ENCODE measurements at regions not wholly inside any gene's neighbourhood (a gene's known extent, or its start where the extent isn't known, plus 50 kb on each side); places are given as distances from the start of the nearest gene placed in this dataset.
"Not testable (repeated sequence)": the region's sequence is repeated elsewhere in the genome, so short reads cannot be mapped to it uniquely, and the experiment has no call there.

GRCh38 chr15:39025321-39025720 lies 460.7 kb upstream of the RASGRP1 start:
- DNase-seq (ENCODE audit: low read depth in 2 of 2), result no peak

- DNase-seq (ENCODE audit: low read depth in 2 of 2), result no peak
These were observed 461.3 kb upstream of the RASGRP1 start for GRCh38 chr15:39025881-39026280.

DNA sequence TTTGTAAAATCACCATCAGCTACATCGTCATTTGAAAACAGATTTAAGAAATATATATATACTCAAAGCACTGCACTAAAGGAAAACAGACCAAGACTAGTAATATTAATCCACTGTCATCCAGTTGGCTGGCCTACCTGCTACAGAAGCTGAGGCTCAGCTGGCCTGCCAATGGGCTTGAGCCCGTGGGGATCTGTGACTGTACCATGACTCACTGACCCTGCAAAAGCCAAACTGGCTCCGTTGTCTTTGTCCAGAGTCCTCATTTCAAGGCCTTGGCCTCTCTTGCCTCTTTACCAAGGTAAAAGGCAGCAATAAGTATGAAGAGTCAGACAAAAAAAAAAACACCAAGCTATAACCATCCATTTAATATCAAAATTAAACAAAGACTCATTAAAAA lies 463.5 kb upstream of the RASGRP1 start:
- peak in 1 of 2 donors; percentile 17 for DNase-seq (ENCODE audit: low read depth in 2 of 2)

GRCh38 chr15:39029741-39030140 lies 465.1 kb upstream of the RASGRP1 start:
- no peak for DNase-seq (ENCODE audit: low read depth in 2 of 2)

DNA sequence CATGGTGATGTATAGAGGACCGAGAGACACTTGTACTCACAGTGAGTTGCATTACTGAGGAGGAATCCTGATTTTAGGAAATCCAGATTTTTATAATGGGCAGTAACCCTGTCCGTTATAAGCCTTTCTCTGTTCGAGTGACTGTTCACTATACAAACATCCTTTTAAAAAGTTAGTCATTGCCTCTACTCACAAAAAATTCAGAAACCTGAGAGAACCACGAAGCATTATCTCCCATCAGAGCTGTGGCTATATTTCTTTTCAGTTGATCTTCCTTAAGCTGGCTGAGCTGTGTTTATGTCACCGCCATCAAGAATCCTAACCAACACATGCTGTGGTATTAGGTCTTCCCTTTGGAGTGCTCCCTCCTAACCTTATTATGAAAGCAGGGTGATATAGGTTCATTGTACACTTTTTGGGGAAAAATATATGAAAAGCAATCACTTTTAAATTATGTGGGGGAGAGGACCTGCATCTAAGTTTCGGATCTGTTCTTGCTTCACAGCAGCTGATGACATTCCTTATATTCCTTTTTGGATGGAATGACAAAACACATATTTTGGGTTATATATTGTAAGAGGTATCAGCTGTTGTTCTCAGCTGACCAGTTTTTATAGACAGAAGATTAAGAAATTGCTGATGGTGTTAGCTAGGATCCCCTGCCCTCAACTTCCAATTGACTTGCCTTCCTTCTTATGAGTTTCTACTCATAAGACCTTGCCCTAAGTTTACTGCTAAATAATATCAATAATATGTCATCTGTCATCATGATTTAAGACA lies 465.9 kb upstream of the RASGRP1 start:
- no peak for DNase-seq (ENCODE audit: low read depth in 2 of 2)

DNA sequence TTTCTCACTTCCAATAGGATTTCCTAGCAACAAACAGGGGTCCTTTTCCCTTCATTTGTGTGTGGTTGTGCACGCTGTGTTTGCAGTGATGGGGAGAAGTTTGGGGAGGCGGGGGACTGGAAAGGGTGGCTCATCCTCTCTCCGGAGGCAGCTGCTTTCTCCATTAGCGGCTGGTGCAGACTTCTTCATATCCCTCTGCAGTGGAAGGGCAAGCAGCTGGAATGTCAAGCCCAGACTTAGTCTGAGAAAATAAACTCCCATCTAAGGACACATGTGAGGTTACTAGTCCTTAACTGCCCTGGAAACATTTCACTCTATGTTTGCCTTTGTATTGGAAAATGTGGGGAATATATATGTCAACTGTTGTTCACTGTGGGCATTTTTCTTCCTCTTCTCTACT lies 467.0 kb upstream of the RASGRP1 start:
- DNase-seq (ENCODE audit: low read depth in 2 of 2), result no peak

- DNase-seq (ENCODE audit: low read depth in 2 of 2), result no peak
These were observed 470.2 kb upstream of the RASGRP1 start for GRCh38 chr15:39034816-39035215.

DNA sequence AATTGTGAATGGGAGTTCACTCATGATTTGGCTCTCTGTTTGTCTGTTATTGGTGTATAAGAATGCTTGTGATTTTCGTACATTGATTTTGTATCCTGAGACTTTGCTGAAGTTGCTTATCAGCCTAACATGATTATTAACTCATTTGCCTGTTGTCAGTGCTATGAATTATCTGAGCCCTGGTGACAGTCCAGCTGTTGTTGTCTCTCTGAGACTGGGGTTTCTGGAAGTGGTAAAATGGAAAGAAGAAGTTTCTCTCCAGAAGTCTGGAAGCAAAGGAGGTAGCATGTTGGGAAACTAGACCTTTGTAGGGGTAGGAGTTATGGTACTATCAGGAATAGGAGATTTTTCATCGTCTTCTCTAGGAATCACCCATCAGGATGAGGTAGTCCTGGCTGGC lies 473.0 kb upstream of the RASGRP1 start:
- not testable (repeated sequence) for DNase-seq (ENCODE audit: low read depth in 2 of 2)

- no peak for DNase-seq (ENCODE audit: low read depth in 2 of 2)
These were observed 476.2 kb upstream of the RASGRP1 start for GRCh38 chr15:39040861-39041260.

GRCh38 chr15:39041979-39042495 lies 477.4 kb upstream of the RASGRP1 start:
- no peak for DNase-seq (ENCODE audit: low read depth in 2 of 2)

GRCh38 chr15:39051626-39052322 lies 487.2 kb upstream of the RASGRP1 start:
- no peak for DNase-seq (ENCODE audit: low read depth in 2 of 2)

DNA sequence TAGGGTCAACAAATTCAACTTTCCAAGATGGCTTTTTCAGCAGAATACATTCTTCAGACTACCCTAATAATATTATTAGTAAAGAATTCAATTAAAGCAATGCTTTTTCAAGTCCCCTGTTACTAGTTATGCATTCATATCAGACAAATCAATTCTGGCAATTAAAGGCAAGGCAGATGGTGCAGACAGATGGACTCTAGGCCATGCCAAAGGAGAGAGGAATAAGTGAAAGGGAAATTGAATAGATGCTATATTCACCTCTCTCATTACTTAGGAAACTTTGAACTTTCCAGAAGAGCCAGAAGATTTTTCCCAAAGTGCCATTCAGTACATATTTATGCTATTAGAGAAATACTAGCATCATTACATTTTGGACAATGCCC lies 487.7 kb upstream of the RASGRP1 start:
- DNase-seq (ENCODE audit: low read depth in 2 of 2), result no peak

DNA sequence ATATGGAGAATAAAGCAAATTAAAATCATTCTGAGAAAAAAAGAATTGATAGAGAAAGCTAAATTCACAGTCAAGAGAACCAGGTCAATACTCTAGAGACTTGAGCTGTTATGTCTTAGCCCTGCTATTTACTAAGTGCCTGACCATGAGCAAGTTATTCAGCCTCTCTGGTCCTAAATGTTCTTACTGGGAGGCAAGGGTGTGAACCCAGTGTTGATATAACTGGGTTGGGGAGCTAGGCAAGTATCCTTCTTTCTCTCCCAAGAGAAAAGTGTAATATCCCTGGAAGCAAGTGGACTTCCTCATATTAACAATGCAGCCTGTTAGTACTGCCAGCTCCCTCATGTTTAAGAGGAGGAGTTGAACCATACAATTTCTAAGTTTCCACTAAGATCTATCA lies 488.9 kb upstream of the RASGRP1 start:
- DNase-seq (ENCODE audit: low read depth in 2 of 2), result no peak

GRCh38 chr15:39054128-39054732 lies 489.6 kb upstream of the RASGRP1 start:
- peak in 1 of 2 donors; percentile 46 for DNase-seq (ENCODE audit: low read depth in 2 of 2)

- DNase-seq (ENCODE audit: low read depth in 2 of 2), result no peak
These were observed 491.7 kb upstream of the RASGRP1 start for GRCh38 chr15:39056357-39056756.

DNA sequence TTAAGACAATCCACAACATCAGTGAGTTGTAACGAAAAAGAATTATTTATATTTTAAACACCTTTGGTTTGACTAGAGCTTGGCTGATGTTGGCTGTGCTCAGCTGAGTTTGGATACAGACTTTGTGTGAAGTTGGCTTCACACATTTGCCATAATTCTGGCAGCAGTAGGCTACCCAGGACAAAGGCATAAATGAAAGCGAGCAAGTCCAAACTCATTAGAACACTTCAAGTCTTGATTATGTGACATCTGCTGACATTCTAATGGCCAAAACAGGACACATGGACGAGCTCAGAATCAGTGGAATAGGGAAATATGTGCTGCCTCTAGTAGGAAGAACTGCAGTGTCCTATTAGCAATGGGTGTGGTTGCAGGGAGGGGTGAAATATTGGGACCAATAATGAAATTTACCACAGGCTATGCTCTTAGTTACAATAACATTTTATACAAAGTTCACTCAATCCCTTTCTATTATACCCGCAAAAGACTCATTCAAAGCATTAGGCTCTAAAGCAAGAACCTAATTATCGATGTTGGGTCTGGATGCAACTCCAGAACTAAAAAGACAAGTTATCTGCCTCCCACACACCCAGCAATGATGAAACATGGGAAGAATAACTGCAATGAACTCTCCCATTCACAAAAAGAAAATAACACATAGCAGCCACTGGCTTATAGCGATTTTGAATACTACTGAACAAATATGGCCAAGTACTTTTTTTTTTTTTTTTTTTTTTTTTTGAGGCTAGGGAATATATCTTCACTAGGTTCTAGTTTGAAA lies 493.9 kb upstream of the RASGRP1 start:
- DNase-seq (ENCODE audit: low read depth in 2 of 2), result no peak

DNA sequence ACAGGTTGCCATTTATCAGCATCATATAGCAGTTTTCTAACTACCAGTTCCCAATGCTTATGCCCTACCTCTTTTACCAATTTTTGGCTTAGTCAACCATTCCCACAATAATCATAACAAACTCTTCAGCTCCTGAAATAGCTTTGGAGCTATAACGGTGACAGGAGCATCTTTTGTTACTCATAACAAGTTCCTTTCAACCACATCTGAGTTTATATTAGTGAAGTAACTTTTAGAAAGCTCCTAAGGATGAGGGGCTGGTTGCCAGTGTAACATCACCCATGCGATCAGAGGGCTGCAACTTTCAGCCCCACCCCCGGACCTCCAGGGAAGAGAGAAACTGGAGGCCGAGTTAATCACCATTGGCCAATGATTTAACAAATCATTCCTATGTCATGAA lies 495.3 kb upstream of the RASGRP1 start:
- DNase-seq (ENCODE audit: low read depth in 2 of 2), result no peak

DNA sequence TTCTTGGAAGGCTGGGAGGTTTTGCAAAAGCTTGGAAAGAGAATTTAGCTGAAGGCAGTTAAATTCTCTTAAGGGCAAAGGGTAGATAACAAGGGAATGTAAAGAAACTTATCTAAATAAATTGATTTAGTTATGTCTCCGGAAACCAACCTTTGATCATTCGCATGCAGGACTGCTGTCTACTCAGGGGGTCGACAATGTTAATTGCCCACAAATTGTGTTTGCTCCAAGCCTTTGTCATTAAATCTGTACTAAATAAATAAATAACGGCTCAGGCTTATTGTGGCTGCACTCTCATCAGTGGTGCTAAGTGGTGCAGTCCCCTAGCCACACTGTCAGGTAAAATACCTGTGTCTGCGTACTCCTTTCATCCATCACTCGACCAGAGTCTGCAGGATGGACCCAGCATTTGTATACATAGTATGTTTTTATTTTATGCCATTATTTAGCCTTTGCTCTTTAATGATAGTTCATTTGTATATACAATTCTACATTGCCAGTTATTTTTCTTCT lies 497.4 kb upstream of the RASGRP1 start:
- no peak for DNase-seq (ENCODE audit: low read depth in 2 of 2)

GRCh38 chr15:39066677-39067076 lies 502.1 kb upstream of the RASGRP1 start:
- no peak for DNase-seq (ENCODE audit: low read depth in 2 of 2)

GRCh38 chr15:39074341-39074985 lies 506.4 kb upstream of the THBS1 start:
- DNase-seq (ENCODE audit: low read depth in 2 of 2), result peak in 1 of 2 donors; percentile 63

DNA sequence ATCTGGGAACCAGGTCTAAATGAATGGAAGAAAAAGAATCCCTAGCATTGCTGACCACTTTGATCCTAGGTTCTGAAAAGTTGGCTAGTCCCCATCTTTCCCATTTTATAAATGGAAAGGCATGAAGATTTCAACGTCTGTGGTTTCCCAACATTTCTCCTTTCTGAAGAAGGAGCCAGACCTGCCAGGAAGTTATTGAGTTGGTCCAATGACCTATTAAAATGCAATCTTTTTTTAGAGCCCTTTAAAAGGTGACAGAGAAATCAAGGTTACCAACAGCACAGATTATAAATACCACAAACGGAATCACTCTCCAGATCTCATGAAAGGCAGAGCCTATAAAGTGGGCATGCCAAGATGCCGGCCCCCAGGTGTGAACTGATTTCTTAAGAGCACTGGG lies 505.6 kb upstream of the THBS1 start:
- no peak for DNase-seq (ENCODE audit: low read depth in 2 of 2)

All from dermis microvascular lymphatic vessel endothelial cell (primary cell).